BE2C (cell line): ENCODE measurements at regions not wholly inside any gene's neighbourhood (a gene's known extent, or its start where the extent isn't known, plus 50 kb on each side); places are given as distances from the start of the nearest gene placed in this dataset.

Experiments used
- DNase-seq: peaks from one replicate; pipeline ENCODE4 v3.0.0-alpha.2; 2020
- H3K27me3 ChIP-seq: fragments of 250-450 bp; sonication (Bioruptor Pico); 2 replicates; pipeline ENCODE4 v1.5.1; 2020; ENCODE audit warnings: mild to moderate bottlenecking
- H3K36me3 ChIP-seq: fragments of 250-450 bp; sonication (Bioruptor Pico); 2 replicates; pipeline ENCODE4 v1.5.1; 2020; ENCODE audit warnings: mild to moderate bottlenecking
- H3K4me1 ChIP-seq: fragments of 250-450 bp; sonication (Bioruptor Pico); 2 replicates; pipeline ENCODE4 v1.5.1; 2020
- H3K4me3 ChIP-seq: 2 replicates; pipeline ENCODE4 v1.5.1; 2011; ENCODE audit warnings: low read depth, low read length
- H3K9me3 ChIP-seq: fragments of 250-450 bp; sonication (Bioruptor Pico); 2 replicates; pipeline ENCODE4 v1.5.1; 2020
- TF ChIP-seq, protein P1 (sequence below): IDR thresholded peaks from 2 replicates; pipeline ENCODE4 v1.5.1; 2012; ENCODE audit warnings: mild to moderate bottlenecking, low read depth, low read length

DNA sequence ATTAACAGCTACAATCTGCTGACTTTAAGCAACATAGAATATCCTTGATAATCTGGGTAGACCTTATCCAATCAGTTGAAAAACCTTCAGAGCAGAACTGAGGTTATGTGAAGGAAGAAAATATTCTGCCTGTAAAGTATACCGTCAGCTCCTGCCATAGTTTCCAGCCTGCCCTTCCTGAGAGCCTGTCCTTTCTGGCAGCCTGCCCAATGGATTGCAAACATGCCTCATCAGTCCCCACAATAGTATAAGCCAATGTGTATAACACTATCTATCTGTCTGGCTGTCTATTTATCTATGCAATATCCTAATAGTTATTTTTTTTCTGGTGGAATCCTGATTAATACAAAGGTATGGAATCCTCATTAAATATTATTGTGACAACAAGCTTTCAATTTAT is 489.2 kb upstream of the KCND2 start:
- TF ChIP-seq, protein P1, sequence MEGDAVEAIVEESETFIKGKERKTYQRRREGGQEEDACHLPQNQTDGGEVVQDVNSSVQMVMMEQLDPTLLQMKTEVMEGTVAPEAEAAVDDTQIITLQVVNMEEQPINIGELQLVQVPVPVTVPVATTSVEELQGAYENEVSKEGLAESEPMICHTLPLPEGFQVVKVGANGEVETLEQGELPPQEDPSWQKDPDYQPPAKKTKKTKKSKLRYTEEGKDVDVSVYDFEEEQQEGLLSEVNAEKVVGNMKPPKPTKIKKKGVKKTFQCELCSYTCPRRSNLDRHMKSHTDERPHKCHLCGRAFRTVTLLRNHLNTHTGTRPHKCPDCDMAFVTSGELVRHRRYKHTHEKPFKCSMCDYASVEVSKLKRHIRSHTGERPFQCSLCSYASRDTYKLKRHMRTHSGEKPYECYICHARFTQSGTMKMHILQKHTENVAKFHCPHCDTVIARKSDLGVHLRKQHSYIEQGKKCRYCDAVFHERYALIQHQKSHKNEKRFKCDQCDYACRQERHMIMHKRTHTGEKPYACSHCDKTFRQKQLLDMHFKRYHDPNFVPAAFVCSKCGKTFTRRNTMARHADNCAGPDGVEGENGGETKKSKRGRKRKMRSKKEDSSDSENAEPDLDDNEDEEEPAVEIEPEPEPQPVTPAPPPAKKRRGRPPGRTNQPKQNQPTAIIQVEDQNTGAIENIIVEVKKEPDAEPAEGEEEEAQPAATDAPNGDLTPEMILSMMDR: no peak
- peak; percentile 76 for DNase-seq

DNA sequence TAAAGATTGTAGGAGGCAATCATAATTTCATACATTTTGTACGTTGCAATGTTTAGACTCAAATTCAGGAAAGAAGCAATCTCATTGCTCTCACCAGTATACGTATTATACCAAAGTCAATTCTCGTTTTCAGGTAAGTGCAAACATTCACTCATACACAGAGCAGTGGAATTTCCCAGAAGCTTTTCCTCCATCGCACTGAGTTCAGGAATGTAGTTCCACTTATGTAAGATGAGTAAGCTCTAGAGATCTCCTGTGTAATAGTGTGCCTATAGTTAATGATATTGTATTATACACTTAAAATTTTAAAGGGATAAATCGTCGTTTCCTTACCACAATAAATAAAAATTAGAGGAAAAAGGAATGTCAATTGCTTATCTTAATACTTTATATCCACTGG is 470.8 kb upstream of the KCND2 start:
- Histone ChIP-seq H3K4me1 (no peaks in the 10 kb centered on the region), H3K4me3 (no peak overlapping the region), H3K9me3 (no peaks in the 10 kb centered on the region), H3K36me3 (no peaks in the 10 kb centered on the region), H3K27me3 (no peaks in the 10 kb centered on the region)
- TF ChIP-seq, protein P1: no peak
- DNase-seq: no peak

More for the DNA sequence above, 489.2 kb upstream of the KCND2 start:
- H3K9me3 ChIP-seq: no peaks in the 10 kb centered on the region
- H3K36me3 ChIP-seq: no peaks in the 10 kb centered on the region
- no peaks in the 10 kb centered on the region for H3K4me1 ChIP-seq
- H3K4me3 ChIP-seq: no peak overlapping the region
- no peaks in the 10 kb centered on the region for H3K27me3 ChIP-seq

DNA sequence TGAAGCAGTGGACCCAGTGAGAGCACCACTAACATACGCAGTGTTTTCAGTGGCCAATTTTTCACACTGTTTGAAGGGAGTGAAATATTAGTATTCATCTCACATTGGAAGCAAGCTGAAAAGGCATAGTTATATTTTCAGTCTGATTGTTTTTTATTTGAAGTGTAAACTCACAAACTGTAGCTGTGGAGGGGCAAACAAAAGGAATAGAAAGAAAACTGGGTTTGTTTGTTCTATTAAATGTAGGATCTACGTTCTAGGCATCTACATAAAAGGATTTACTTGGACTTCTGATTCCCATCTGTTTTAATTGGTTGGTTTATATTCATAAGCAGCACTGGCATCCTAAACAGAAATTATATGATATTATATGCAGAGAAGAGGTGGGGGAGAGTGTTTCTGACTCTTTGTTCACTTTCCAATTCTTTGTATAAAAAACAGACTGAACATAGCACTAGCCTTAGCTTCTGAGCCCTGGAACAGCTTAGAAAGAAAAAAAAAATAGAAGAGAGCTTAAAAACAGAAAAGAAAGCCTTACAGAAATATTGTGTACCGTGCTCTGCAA is 447.8 kb upstream of the KCND2 start:
- Histone ChIP-seq H3K4me3 (no peak overlapping the region), H3K9me3 (no peaks in the 10 kb centered on the region), H3K27me3 (no peaks in the 10 kb centered on the region), H3K36me3 (no peaks in the 10 kb centered on the region), H3K4me1 (no peaks in the 10 kb centered on the region)
- DNase-seq: no peak
- TF ChIP-seq, protein P1: no peak

DNA sequence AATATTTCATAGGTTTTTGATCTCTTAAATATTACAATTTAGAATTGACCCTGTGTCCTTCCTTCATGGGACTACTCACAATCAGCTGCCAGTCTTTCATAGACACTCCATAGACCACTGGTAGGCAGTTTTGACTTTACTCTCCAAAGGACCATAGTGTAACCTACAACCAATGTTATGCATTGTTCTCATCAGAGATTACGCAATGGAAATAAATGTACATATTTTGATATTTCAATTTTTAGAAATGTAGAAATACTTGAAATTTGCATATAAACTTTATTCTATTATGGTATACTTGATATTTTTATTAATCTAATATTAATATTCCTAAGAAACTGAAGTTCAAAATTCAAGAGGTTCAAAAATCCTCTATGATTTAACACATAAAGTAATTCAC is 446.4 kb upstream of the KCND2 start:
- TF ChIP-seq, protein P1: no peak
- H3K36me3 ChIP-seq: no peaks in the 10 kb centered on the region
- DNase-seq: no peak
- H3K27me3 ChIP-seq: no peaks in the 10 kb centered on the region
- H3K4me3 ChIP-seq: no peak overlapping the region
- H3K9me3 ChIP-seq: no peaks in the 10 kb centered on the region
- H3K4me1 ChIP-seq: no peaks in the 10 kb centered on the region

DNA sequence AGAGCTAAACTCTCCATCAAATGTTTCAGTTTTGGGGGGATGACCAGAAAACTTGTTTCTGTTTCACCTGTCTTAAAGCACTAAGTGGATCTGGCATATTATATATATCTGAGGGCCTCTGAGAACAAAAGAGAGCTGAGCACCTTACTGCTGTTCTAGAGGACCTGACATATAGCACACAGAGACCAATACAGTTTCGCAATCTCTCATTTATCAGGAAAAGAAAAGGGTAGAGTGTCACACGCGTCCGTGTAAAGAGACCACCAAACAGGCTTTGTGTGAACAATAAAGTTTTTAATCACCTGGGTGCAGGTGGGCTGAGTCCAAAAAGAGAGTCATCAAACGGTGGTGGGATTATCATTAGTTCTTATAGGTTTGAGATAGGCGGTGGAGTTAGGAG is 434.5 kb upstream of the KCND2 start:
- DNase-seq: no peak
- Histone ChIP-seq H3K27me3 (no peaks in the 10 kb centered on the region), H3K9me3 (no peaks in the 10 kb centered on the region; the same call in 1 of the 2 replicates), H3K4me3 (no peak overlapping the region), H3K4me1 (no peaks in the 10 kb centered on the region), H3K36me3 (no peaks in the 10 kb centered on the region)
- TF ChIP-seq, protein P1: no peak

DNA sequence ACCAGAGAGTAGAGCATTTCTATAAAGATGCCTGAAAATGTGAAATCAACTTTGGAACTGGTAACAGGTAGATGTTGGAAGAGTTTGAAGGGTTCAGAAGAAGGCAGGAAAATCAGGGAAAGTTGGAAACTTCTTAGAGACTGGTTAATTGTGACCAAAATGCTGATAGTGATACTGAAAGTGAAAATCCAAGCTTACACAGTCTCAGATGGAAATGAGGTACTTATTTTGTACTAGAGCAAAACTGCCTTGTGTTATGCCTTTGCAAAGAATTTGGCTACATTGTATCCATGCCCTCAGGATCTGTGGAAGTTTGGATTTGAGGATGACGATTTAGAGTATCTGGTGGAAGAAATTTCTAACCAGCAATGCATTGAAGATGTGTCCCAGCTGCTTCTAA is 430.6 kb upstream of the KCND2 start:
- Histone ChIP-seq H3K4me1 (no peaks in the 10 kb centered on the region), H3K9me3 (no peaks in the 10 kb centered on the region; the same call in 1 of the 2 replicates), H3K4me3 (no peak overlapping the region), H3K36me3 (no peaks in the 10 kb centered on the region), H3K27me3 (no peaks in the 10 kb centered on the region)
- TF ChIP-seq, protein P1: no peak
- DNase-seq: no peak
